ENCODE measurements at regions not wholly inside any gene's neighbourhood (a gene's known extent, or its start where the extent isn't known, plus 50 kb on each side); places are given as distances from the start of the nearest gene placed in this dataset.

DNA sequence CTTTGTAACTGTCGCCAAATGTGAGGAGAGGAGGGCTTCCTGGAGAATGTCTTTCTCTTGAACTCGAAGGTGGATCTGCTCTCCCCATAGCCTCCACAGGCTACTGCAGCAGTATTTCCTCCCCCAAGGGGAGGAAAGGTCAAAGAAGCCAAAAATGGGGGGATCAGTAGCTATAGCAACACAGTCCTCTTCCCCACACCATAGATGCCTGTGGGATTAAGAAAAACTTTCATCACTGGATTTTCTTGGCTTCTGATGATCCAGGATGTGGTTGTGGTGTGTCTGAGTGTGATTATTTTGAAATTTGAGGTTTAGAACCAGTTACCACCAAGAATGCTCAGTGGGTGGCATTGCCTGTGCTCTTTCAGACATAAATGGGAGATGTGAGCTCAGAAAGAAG lies 140.1 kb upstream of the SPACA1 start:
- DNase-seq (ENCODE audit: low spot score) (no peak), ATAC-seq (no peak), FAIRE-seq (no peak)
- no peak for TF ChIP-seq RBAK (CRISPR knock-in tag; IDR thresholded peaks at IDR 0.05)
- TF ChIP-seq ZSCAN30 (CRISPR knock-in tag; IDR thresholded peaks at IDR 0.05): no peak
- TF ChIP-seq, protein P1, sequence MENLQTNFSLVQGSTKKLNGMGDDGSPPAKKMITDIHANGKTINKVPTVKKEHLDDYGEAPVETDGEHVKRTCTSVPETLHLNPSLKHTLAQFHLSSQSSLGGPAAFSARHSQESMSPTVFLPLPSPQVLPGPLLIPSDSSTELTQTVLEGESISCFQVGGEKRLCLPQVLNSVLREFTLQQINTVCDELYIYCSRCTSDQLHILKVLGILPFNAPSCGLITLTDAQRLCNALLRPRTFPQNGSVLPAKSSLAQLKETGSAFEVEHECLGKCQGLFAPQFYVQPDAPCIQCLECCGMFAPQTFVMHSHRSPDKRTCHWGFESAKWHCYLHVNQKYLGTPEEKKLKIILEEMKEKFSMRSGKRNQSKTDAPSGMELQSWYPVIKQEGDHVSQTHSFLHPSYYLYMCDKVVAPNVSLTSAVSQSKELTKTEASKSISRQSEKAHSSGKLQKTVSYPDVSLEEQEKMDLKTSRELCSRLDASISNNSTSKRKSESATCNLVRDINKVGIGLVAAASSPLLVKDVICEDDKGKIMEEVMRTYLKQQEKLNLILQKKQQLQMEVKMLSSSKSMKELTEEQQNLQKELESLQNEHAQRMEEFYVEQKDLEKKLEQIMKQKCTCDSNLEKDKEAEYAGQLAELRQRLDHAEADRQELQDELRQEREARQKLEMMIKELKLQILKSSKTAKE (CRISPR knock-in tag; IDR thresholded peaks at IDR 0.05; ENCODE audit: borderline replicate concordance): no peak
- TF ChIP-seq ZNF567 (CRISPR knock-in tag; IDR thresholded peaks at IDR 0.05; ENCODE audit: borderline replicate concordance): no peak
- no peak for TF ChIP-seq CBFB (CRISPR knock-in tag; IDR thresholded peaks at IDR 0.05)
- no peak for TF ChIP-seq KDM4B (CRISPR knock-in tag; IDR thresholded peaks at IDR 0.05)
- TF ChIP-seq HNRNPLL (IDR thresholded peaks at IDR 0.05; ENCODE audit: low read depth, low read length, poor library complexity, severe bottlenecking): no peak
- TF ChIP-seq, protein P2, sequence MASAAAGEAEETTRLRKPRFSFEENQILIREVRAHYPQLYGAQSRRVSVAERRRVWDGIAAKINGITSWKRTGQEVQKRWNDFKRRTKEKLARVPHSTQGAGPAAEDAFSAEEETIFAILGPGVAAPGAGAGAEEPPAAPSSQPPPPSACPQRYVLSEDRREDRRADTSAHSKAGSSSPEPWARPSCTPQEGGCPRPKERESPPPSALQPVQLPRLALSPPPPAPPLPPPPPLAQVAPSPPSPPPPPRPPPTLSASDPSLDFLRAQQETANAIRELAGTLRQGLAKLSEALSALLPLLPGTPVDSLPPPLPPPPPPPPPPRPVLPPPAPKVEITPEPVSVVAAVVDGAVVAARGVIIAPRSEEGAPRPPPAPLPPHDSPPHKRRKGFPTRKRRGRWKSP (CRISPR knock-in tag; IDR thresholded peaks at IDR 0.05): no peak
- Histone ChIP-seq H3K4me3 (replicated peaks in 1 of 3; ENCODE audit: insufficient read depth in 1 of 3, low read depth in 2 of 3, low read length in 3 of 3) (no peak overlapping the region), H2AFZ (ENCODE audit: low read length) (no peak overlapping the region), H3K27me3 (ENCODE audit: control insufficient read depth in 1 of 2, insufficient read depth in 2 of 2, low read length in 2 of 2) (no peaks in the 10 kb centered on the region), H4K20me1 (ENCODE audit: insufficient read depth, low read length) (no peaks in the 10 kb centered on the region), H3K9ac (ENCODE audit: insufficient read depth, low read depth, low read length) (no peak overlapping the region), H3K79me2 (ENCODE audit: insufficient read depth, low read length) (no peaks in the 10 kb centered on the region), H3K9me3 (ENCODE audit: low read length) (no peaks in the 10 kb centered on the region), H3K27ac (ENCODE audit: extremely low read length, insufficient read depth, low read length) (no peak overlapping the region), H3K36me3 (replicated peaks in 1 of 2; ENCODE audit: control insufficient read depth in 1 of 2, insufficient read depth in 2 of 2, low read length in 2 of 2) (no peaks in the 10 kb centered on the region), H3K4me1 (ENCODE audit: insufficient read depth, low read length) (peaks cover 15% of the 10 kb centered on the region), H3K4me2 (ENCODE audit: low read depth, low read length) (no peak overlapping the region)
- intact Hi-C loops (cut with micrococcal nuclease; ENCODE audit: unreplicated experiment): no loop called here
- WGBS (ENCODE audit: low lambda C conversion rate): 47% methylated on average over 2 of the region's 2 CpGs
- in situ Hi-C loops (cut with HindIII; ENCODE audit: extremely low pct_ligation_motif_present, low pct_unique_long_range_greater_than_20kb): no loop called here
- no TSS peak for BruUV-seq (replicated peaks)
- POLR2A ChIA-PET: no interaction called here
- CTCF ChIA-PET (ENCODE audit: low intra/inter-chr PET ratio, low total read pairs): no interaction called here
